ENCODE measurements at regions not wholly inside any gene's neighbourhood (a gene's known extent, or its start where the extent isn't known, plus 50 kb on each side); places are given as distances from the start of the nearest gene placed in this dataset.
A peak's percentile ranks its signal among the peaks of the same experiment; 100 is the strongest.

DNA sequence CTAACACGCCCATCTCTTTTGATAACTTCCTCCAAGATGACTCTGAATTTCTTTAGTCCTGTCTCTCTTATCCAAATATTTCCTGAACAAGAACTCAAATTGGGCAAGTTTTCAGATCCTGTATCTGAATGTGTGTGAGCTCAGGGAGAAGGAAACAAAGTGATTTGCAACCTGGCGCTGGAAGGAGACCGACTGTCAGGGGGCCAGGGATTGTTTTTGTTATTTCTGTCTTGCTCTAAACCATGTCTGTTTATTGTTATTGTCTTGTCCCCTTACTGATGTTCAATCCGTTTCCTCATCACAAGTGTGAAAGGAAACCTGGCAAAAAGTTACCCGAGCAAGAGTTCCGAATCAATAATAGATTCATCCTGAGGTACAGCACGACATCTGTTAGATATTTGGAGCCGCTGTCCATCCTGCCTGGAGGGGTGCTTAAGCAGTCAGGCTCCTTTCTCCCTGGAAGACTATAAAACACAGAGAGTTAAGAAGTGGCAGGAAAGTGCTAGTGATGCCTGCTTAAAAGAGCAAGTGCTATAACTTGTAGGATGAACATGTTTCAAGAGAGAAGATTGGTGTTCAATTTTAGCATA lies 132.5 kb upstream of the OSR1 start:
- H3K27ac ChIP-seq = no peak overlapping the region
- TF ChIP-seq, protein P1, sequence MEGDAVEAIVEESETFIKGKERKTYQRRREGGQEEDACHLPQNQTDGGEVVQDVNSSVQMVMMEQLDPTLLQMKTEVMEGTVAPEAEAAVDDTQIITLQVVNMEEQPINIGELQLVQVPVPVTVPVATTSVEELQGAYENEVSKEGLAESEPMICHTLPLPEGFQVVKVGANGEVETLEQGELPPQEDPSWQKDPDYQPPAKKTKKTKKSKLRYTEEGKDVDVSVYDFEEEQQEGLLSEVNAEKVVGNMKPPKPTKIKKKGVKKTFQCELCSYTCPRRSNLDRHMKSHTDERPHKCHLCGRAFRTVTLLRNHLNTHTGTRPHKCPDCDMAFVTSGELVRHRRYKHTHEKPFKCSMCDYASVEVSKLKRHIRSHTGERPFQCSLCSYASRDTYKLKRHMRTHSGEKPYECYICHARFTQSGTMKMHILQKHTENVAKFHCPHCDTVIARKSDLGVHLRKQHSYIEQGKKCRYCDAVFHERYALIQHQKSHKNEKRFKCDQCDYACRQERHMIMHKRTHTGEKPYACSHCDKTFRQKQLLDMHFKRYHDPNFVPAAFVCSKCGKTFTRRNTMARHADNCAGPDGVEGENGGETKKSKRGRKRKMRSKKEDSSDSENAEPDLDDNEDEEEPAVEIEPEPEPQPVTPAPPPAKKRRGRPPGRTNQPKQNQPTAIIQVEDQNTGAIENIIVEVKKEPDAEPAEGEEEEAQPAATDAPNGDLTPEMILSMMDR (conservative IDR thresholded peaks at IDR 0.05) = no peak

DNA sequence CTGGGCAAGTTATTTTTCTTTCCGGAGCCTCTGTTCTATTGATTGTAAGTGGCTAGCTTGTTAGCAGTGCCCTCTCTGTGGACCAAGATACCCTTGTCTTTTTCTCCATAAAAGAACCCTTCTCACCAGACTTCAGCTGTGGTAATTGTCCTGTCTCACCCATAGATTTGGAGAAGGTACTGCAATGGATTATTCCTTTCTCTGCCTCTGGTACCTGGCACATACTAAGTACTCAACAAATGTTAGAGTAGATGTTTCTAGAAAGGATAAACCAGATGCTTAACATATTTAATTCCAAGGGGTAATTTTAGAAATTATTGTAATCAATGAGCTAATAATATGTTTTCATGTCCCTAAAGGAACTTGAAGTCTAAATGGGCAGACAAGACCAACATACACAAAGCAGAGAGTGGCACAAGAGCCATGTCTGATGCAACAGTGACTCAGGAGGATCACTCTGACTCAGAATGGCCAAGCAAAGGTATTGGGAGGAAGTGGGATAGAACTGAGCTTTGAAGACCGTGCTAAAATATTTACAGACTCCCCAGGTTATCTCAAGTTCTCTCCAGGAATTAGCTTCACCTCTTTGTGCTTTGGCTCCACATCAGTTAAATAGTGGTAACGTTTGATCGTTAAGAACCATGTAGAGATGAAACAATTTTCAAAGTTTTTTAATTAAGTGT lies 129.7 kb upstream of the OSR1 start:
- H3K27ac ChIP-seq = no peak overlapping the region

DNA sequence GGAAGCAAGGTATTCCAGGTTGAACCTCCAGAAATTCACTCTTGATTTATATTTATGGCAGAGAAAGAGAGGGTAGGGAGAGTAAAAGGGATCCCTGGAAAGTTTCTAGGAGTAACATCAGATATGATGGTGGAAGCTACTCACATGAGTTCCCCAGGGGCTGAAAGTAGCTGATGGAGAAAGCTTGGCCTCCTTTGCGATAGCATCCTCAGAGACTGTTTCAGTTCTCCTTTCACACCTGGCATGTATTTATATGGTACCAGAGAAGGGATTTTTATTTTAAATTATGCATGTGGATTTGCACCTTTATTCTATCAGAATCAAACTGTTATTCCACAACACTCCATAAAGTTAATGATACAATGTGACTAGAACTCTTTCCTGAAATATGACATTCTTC lies 126.3 kb upstream of the OSR1 start:
- no peak overlapping the region for H3K27ac ChIP-seq
- TF ChIP-seq, protein P1 (conservative IDR thresholded peaks at IDR 0.05) = no peak

More for the DNA sequence above, 129.7 kb upstream of the OSR1 start:
- TF ChIP-seq, protein P1 (conservative IDR thresholded peaks at IDR 0.05) = no peak

DNA sequence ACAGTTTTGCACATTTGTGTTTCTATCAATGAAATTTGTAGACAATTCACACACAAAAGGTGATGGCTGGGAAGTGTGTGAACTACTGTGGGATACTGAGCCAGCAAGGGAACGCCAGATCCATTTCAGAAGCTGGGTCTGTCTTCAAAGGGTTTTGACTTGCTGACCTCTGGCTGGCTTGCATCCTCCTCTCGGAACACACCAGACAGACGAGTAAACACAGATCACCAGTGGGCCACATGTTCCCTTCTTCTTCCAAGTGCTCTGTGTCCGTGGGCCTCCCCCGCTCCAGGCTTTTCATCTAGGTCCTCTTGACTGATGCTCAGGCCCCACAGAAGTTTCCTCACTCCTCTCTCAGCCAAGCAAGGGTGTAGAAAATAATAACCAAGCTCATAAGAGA lies 122.2 kb upstream of the OSR1 start:
- H3K27ac ChIP-seq = no peak overlapping the region
- TF ChIP-seq, protein P1 (conservative IDR thresholded peaks at IDR 0.05) = no peak

DNA sequence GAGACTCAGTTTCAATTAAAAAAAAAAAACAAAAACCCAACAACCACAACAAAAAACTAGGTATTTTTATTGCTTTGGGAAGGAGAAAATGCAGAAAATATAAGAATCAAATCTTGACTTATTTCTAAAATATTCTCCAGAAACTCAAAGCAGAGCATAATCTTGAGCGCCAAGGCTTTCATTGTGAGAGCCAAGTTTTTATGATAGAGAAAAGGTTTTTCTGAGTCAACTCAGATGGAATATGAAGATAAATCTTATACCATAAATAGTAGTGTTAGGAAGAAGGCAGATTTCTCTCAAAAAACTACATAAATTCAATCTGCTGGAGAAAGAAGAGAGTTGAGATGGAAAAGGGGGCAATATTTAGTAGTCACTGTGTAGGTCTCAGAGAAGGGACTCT lies 121.2 kb upstream of the OSR1 start:
- TF ChIP-seq, protein P1 (conservative IDR thresholded peaks at IDR 0.05) = no peak
- peak overlapping the region; percentile 46 for H3K27ac ChIP-seq

DNA sequence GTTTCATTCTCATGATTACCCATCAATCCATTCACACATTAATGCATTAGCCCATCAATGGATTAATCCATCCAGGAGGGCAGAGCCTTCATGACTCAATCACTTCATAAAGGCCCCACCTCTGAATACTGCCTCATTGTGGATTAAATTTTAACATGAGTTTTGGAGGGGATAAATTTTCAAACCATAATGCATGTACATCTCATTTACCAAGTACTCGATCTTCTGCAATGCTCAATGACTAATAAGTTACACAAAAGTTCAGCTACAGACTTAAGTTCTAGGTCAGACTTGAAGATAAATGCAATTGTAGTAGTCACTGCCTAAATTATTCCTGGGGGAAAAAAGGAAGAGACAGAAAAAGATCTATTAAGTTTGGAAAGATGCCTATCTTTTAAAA lies 120.0 kb upstream of the OSR1 start:
- TF ChIP-seq, protein P1 (conservative IDR thresholded peaks at IDR 0.05) = no peak
- peak overlapping the region; percentile 67 for H3K27ac ChIP-seq

DNA sequence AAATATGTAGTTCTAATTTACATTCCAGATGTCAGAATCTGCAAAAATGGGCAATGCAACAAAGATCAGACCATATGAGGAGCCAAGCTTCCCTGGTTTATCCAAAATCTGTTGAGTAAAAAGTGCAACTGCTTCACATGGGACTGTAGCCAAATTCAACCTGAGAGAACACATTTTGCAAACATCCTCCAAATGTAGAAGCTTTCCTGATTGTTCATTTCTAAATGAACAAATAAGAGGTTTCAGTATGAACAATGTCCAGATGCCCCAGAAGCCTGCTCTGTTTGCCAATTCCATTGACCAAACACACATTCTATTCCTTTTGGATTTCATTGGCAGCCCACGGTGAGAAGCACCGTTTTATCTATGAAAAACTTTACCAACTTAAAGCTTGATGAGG lies 117.9 kb upstream of the OSR1 start:
- H3K27ac ChIP-seq = peak overlapping the region; percentile 67
- TF ChIP-seq, protein P1 (conservative IDR thresholded peaks at IDR 0.05) = no peak
